Prostate gland (tissue), 2 donors: ENCODE measurements at regions not wholly inside any gene's neighbourhood (a gene's known extent, or its start where the extent isn't known, plus 50 kb on each side); places are given as distances from the start of the nearest gene placed in this dataset.

Source experiments
- DNase-seq: peaks from one replicate; pipeline ENCODE4 v3.0.0-alpha.2; 2019; ENCODE audit warnings: low spot score
- H3K27ac ChIP-seq, 2 donors: fragments of 200-600 bp; sonication (generic); 2 replicates each; pipeline ENCODE4 v1.5.1; 2017 to 2019
- H3K27me3 ChIP-seq: fragments of 200-600 bp; sonication (generic); replicated peaks from 2 replicates; pipeline ENCODE4 v1.5.1; 2019; ENCODE audit not compliant: insufficient read depth
- H3K36me3 ChIP-seq, 2 donors: fragments of 200-600 bp; sonication (generic); 1 replicate in 1 of 2; 2 replicates in 1 of 2; pipeline versions ENCODE4 v1.5.1 to v1.8.1; 2017 to 2019
- H3K4me1 ChIP-seq: fragments of 200-600 bp; sonication (generic); replicated peaks from 2 replicates; pipeline ENCODE4 v1.5.1; 2019
- H3K4me3 ChIP-seq, 2 donors: fragments of 200-600 bp; sonication (generic); 2 replicates each; pipeline ENCODE4 v1.5.1; 2017 to 2019
- H3K9me3 ChIP-seq: fragments of 200-600 bp; sonication (generic); 2 replicates; pipeline ENCODE4 v1.5.1; 2017
- POLR2A ChIP-seq: fragments of 450-650 bp; IDR thresholded peaks from one replicate; pipeline ENCODE4 v1.6.1; 2016; ENCODE audit warnings: antibody characterized with exemption, mild to moderate bottlenecking
- POLR2AphosphoS5 ChIP-seq: sonication (generic); formaldehyde crosslinking; IDR thresholded peaks from one replicate; pipeline ENCODE4 v1.6.1; 2017; ENCODE audit warnings: antibody characterized with exemption
- WGBS: methylation state at CpG from one replicate; pipeline ENCODE4 v1.1.5; 2018; 5-methylcytosine and 5-hydroxymethylcytosine counted together
- intact Hi-C: fragments of 100-400 bp; cut with DNase I; formaldehyde crosslinking; loops from one replicate; pipeline ENCODE4 v1.14.2; 2022
- TF ChIP-seq, protein P1 (sequence below), 4 experiments: fragments of 200-600 bp in 2 of 4; fragments of 450-650 bp in 2 of 4; sonication (generic) in 2 of 4; IDR thresholded peaks; 1 replicate in 3 of 4; 2 replicates in 1 of 4; pipeline ENCODE4 v1.5.1; 2016 to 2019; ENCODE audit warnings: antibody characterized with exemption in 4 of 4, mild to moderate bottlenecking in 2 of 4, moderate library complexity in 2 of 4

GRCh38 chr15:39075311-39075710, 505.6 kb upstream of the THBS1 start:
- no peak overlapping the region for H3K27ac ChIP-seq
- 18% methylated on average over 3 of the region's 3 CpGs for WGBS
- no peak overlapping the region for H3K4me3 ChIP-seq
- intact Hi-C loops: loop anchor here (5.0 to 10.0 kb wide), 2 partner anchors 251 to 507 kb away; partner anchors contain the start of gene THBS1
- no peak for DNase-seq
- no peaks in the 10 kb centered on the region for H3K9me3 ChIP-seq
- no peaks in the 10 kb centered on the region for H3K4me1 ChIP-seq
- no peaks in the 10 kb centered on the region for H3K27me3 ChIP-seq
- no peaks in the 10 kb centered on the region for H3K36me3 ChIP-seq
- TF ChIP-seq POLR2AphosphoS5: no peak
- no peak for TF ChIP-seq POLR2A
- TF ChIP-seq, protein P1, sequence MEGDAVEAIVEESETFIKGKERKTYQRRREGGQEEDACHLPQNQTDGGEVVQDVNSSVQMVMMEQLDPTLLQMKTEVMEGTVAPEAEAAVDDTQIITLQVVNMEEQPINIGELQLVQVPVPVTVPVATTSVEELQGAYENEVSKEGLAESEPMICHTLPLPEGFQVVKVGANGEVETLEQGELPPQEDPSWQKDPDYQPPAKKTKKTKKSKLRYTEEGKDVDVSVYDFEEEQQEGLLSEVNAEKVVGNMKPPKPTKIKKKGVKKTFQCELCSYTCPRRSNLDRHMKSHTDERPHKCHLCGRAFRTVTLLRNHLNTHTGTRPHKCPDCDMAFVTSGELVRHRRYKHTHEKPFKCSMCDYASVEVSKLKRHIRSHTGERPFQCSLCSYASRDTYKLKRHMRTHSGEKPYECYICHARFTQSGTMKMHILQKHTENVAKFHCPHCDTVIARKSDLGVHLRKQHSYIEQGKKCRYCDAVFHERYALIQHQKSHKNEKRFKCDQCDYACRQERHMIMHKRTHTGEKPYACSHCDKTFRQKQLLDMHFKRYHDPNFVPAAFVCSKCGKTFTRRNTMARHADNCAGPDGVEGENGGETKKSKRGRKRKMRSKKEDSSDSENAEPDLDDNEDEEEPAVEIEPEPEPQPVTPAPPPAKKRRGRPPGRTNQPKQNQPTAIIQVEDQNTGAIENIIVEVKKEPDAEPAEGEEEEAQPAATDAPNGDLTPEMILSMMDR (IDR thresholded peaks at IDR 0.05): no peak

DNA sequence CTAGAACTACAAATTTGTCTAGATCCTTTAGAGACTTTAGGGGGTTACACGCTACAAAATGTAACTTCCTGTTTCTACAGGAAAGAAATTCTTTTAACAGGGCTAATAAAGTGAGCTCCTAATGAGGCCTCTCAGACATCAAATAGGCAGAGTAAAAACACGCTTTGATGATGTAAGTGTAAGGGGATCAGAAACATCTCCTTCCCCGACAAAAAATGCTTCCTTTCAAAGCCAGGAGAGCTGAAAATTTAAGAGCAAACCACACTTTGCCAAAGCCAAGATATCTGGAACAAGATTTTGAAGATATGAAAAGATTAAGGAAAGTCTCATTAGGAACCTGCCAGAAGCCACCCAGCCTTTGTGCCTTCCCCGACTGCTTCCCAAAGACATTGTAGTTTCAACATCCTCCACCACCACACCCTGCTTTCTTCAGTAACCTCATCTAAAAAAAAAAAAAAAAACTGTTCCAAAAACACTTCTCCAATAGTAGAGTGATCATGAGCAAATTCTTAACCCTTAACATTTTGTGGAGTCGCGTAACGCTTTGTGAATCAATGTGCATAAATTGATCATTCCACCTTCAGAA, 505.0 kb upstream of the THBS1 start:
- Histone ChIP-seq H3K4me1 (no peaks in the 10 kb centered on the region), H3K36me3 (no peaks in the 10 kb centered on the region), H3K9me3 (no peaks in the 10 kb centered on the region), H3K27ac (no peak overlapping the region), H3K27me3 (no peaks in the 10 kb centered on the region), H3K4me3 (no peak overlapping the region)
- DNase-seq: no peak
- TF ChIP-seq POLR2A (no peak), POLR2AphosphoS5 (no peak)
- TF ChIP-seq, protein P1 (IDR thresholded peaks at IDR 0.05): no peak
- intact Hi-C loops: loop anchor here (5.0 to 10.0 kb wide), 2 partner anchors 251 to 506 kb away; partner anchors contain the start of gene THBS1
- WGBS: 48% methylated on average over 7 of the region's 7 CpGs

- no peaks in the 10 kb centered on the region for H3K36me3 ChIP-seq
- no peaks in the 10 kb centered on the region for H3K4me1 ChIP-seq
- no peak for DNase-seq
- no peak for TF ChIP-seq POLR2A
- TF ChIP-seq, protein P1 (IDR thresholded peaks at IDR 0.05): no peak
- TF ChIP-seq POLR2AphosphoS5: no peak
- no peaks in the 10 kb centered on the region for H3K27me3 ChIP-seq
- intact Hi-C loops: loop anchor here (5.0 to 10.0 kb wide), 2 partner anchors 253 to 504 kb away; partner anchors contain the start of gene THBS1
- no peaks in the 10 kb centered on the region for H3K9me3 ChIP-seq
- WGBS: 82% methylated on average over 3 of the region's 3 CpGs
- no peak overlapping the region for H3K27ac ChIP-seq
- no peak overlapping the region for H3K4me3 ChIP-seq
Measured at GRCh38 chr15:39078026-39078425, 502.9 kb upstream of the THBS1 start.

DNA sequence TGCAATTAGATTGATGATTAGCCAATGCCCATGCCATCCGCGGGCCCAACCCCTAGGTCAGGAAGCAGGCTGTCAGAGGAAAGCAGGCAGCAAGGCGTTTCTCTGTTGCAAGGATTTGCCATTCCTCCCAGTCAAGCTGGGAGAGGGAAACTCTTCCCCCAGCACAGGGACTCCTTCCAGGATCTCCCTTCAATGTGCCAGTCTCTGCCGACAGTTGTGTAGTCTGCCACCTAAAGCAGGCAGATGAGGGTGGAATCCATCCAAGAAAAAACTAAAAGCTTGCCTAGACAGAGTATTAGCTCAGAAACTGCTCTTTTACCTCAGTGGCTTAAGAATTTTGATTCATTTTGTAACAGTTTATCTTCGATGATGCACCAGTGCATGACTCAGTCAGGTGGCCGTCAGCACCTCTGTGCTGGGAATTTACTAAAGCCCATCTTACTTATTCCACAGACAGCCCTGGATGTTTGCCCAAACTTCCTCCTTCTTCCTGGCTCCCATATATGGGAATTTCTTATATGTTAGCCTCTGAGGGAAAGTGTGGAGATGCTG, 501.5 kb upstream of the THBS1 start:
- intact Hi-C loops: loop anchor here (5.0 to 10.0 kb wide), 2 partner anchors 255 to 503 kb away; partner anchors contain the start of gene THBS1
- H3K9me3 ChIP-seq: no peaks in the 10 kb centered on the region

More for the DNA sequence above, 501.5 kb upstream of the THBS1 start:
- no peak overlapping the region for H3K4me3 ChIP-seq
- no peak for DNase-seq
- 48% methylated on average over 6 of the region's 6 CpGs for WGBS
- no peaks in the 10 kb centered on the region for H3K36me3 ChIP-seq
- no peaks in the 10 kb centered on the region for H3K27me3 ChIP-seq
- H3K27ac ChIP-seq: no peak overlapping the region
- TF ChIP-seq POLR2A: no peak
- TF ChIP-seq, protein P1 (IDR thresholded peaks at IDR 0.05): no peak
- no peak for TF ChIP-seq POLR2AphosphoS5
- H3K4me1 ChIP-seq: no peaks in the 10 kb centered on the region
